Activated CD8-positive, alpha-beta T cell treated with anti-CD3 and anti-CD28 coated beads for 36 hours (primary cell): ENCODE measurements at regions not wholly inside any gene's neighbourhood (a gene's known extent, or its start where the extent isn't known, plus 50 kb on each side); places are given as distances from the start of the nearest gene placed in this dataset.

ENCODE experiments used
- ATAC-seq: fragments of 200-7000 bp; cut with Tn5 transposase; one replicate; pipeline ENCODE4 v1.10.0; 2021; ENCODE audit warnings: mild to moderate bottlenecking, moderate library complexity
- CTCF ChIA-PET: fragments of 350-600 bp; sonication (Branson Sonifier 250); formaldehyde crosslinking; loops from one replicate; lab custom pipeline; 2021; ENCODE audit warnings: antibody characterized with exemption; lab: Charles Lee
- POLR2A ChIA-PET: fragments of 350-600 bp; sonication (Branson Sonifier 250); formaldehyde crosslinking; loops from one replicate; lab custom pipeline; 2021; ENCODE audit warnings: antibody characterized with exemption; lab: Charles Lee
- DNase-seq: peaks from one replicate; pipeline ENCODE4 v3.0.0-alpha.2; 2020
- H3K27ac Mint-ChIP-seq: one replicate; pipeline ENCODE4 v1.8.0; 2021; ENCODE audit warnings: mild to moderate bottlenecking, mixed read lengths
- H3K27me3 Mint-ChIP-seq: one replicate; pipeline ENCODE4 v1.8.0; 2021; ENCODE audit warnings: mixed read lengths
- H3K36me3 Mint-ChIP-seq: one replicate; pipeline ENCODE4 v1.8.0; 2021; ENCODE audit warnings: low read depth, mixed read lengths
- H3K4me1 Mint-ChIP-seq: one replicate; pipeline ENCODE4 v1.8.0; 2021; ENCODE audit warnings: low read depth, mixed read lengths
- H3K4me3 Mint-ChIP-seq: one replicate; pipeline ENCODE4 v1.8.0; 2021; ENCODE audit warnings: mild to moderate bottlenecking, moderate library complexity, mixed read lengths
- H3K9me3 Mint-ChIP-seq: one replicate; pipeline ENCODE4 v1.8.0; 2021; ENCODE audit warnings: mixed read lengths
- CTCF ChIP-seq: fragments of 200-600 bp; IDR thresholded peaks from one replicate; pipeline ENCODE4 v1.8.0; 2022; ENCODE audit warnings: antibody characterized with exemption, mild to moderate bottlenecking
- intact Hi-C: fragments of 100-400 bp; cut with micrococcal nuclease; formaldehyde crosslinking; loops from one replicate; pipeline ENCODE4 v1.10.0; 2022

GRCh38 chr1:82215056-82215852 is 414.5 kb downstream of the ADGRL2 start:
- DNase-seq (no peak), ATAC-seq (no peak)
- Mint-ChIP-seq H3K4me1 (no peaks in the 10 kb centered on the region), H3K9me3 (peaks cover 3% of the 10 kb centered on the region), H3K4me3 (no peak overlapping the region), H3K36me3 (no peaks in the 10 kb centered on the region), H3K27ac (no peak overlapping the region), H3K27me3 (no peaks in the 10 kb centered on the region)
- POLR2A ChIA-PET, result no interaction called here
- CTCF ChIA-PET, result interaction anchor here (0.9 kb wide), 1 partner anchor 22 kb away, joined by 3 read pairs; no protein-coding TSS in a partner anchor
- intact Hi-C loops, result no loop called here
- TF ChIP-seq CTCF, result no peak

DNA sequence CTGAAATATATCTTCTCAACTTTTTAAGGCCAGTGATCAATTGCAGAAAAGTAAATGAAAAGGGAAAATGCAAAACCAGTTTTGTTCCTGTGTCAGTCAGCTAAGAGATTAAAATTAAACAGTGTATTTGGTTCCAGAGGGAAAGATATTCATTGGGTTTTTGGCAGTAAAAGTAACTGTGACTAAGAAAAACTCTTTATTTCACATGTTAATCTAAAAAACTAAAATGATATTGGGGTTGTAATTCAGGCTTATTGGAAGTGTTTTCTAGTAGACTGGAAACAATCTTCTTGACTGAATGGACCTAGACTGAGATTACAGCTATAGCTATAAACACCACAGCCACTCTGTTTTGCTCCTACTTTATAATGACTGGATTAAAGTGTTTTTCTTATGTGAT is 413.9 kb downstream of the ADGRL2 start:
- Mint-ChIP-seq H3K4me1 (no peaks in the 10 kb centered on the region), H3K9me3 (peaks cover 3% of the 10 kb centered on the region), H3K27me3 (no peaks in the 10 kb centered on the region), H3K27ac (no peak overlapping the region), H3K4me3 (no peak overlapping the region), H3K36me3 (no peaks in the 10 kb centered on the region)
- ChIA-PET POLR2A (no interaction called here), CTCF (no interaction called here)
- TF ChIP-seq CTCF, result no peak
- no peak for DNase-seq
- ATAC-seq, result no peak
- intact Hi-C loops, result no loop called here

- ATAC-seq (no peak), DNase-seq (no peak)
- Mint-ChIP-seq H3K4me3 (no peak overlapping the region), H3K4me1 (no peaks in the 10 kb centered on the region), H3K27ac (no peak overlapping the region), H3K27me3 (no peaks in the 10 kb centered on the region), H3K9me3 (no peaks in the 10 kb centered on the region), H3K36me3 (no peaks in the 10 kb centered on the region)
- CTCF ChIA-PET, result no interaction called here
- POLR2A ChIA-PET, result no interaction called here
- intact Hi-C loops, result no loop called here
- TF ChIP-seq CTCF, result no peak
Observed at GRCh38 chr1:82197606-82198005, 396.9 kb downstream of the ADGRL2 start.

DNA sequence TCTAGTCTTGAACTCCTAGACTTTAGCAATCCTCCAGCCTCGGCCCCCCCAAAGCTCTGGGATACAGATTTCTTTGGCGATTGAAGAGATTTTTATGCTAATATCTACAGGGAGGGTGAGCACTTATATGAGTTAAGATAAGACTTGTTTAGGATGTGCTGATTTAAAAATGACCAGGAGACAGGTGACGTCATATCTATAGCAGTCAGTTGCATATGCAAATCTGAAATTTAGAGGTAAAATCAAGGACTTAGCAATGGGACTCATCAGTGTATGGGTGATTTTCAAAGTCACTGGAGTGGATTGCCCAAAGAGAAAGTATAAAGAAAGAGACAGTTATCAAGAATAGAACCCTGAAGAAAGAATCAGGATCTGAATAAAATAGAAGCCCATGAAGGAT is 394.5 kb downstream of the ADGRL2 start:
- no peaks in the 10 kb centered on the region for H3K4me1 Mint-ChIP-seq
- H3K27me3 Mint-ChIP-seq, result no peaks in the 10 kb centered on the region
- H3K27ac Mint-ChIP-seq, result no peak overlapping the region
- DNase-seq (no peak), ATAC-seq (no peak)
- intact Hi-C loops, result no loop called here
- TF ChIP-seq CTCF, result no peak
- CTCF ChIA-PET, result no interaction called here
- POLR2A ChIA-PET, result no interaction called here
- H3K9me3 Mint-ChIP-seq, result no peaks in the 10 kb centered on the region
- no peaks in the 10 kb centered on the region for H3K36me3 Mint-ChIP-seq
- no peak overlapping the region for H3K4me3 Mint-ChIP-seq

DNA sequence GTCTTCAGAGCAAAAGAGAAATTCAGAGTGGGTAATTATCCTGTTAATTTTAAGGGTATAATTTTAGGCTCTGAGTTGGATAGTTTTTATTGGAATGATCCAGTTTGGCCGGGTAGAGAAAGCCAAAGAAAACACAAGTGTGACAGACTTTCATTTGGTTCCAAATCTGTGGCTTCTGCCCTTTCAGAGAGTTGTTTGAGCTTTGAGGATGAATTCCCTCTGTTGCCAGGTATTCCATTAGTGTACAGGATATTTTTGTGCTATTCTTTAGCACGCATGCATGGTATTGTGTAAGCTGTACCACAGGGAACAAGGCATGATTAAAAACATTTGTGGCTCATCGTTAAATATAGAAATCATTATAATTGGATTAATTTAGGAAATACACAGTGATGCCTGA is 384.4 kb downstream of the ADGRL2 start:
- POLR2A ChIA-PET, result no interaction called here
- Mint-ChIP-seq H3K36me3 (no peaks in the 10 kb centered on the region), H3K4me1 (no peaks in the 10 kb centered on the region), H3K27ac (no peak overlapping the region), H3K9me3 (no peaks in the 10 kb centered on the region), H3K4me3 (no peak overlapping the region), H3K27me3 (peaks cover 1% of the 10 kb centered on the region)
- ATAC-seq (no peak), DNase-seq (no peak)
- CTCF ChIA-PET, result no interaction called here
- no peak for TF ChIP-seq CTCF
- intact Hi-C loops, result no loop called here
